ENCODE measurements at regions not wholly inside any gene's neighbourhood (a gene's known extent, or its start where the extent isn't known, plus 50 kb on each side); places are given as distances from the start of the nearest gene placed in this dataset.

- Histone ChIP-seq H3K4me1 (ENCODE audit: insufficient read depth) (peaks cover 28% of the 10 kb centered on the region), H3K79me2 (replicated peaks; ENCODE audit: insufficient read depth) (no peaks in the 10 kb centered on the region), H3F3A (replicated peaks; ENCODE audit: low read depth) (0 out of 2 replicates have a peak, but pooled peaks cover 8% of the 10 kb centered on the region), H3K9me2 (ENCODE audit: insufficient read depth) (no peaks in the 10 kb centered on the region), H3K27me3 (ENCODE audit: insufficient read depth) (no peaks in the 10 kb centered on the region), H3K36me3 (ENCODE audit: insufficient read depth) (no peaks in the 10 kb centered on the region), H3K27ac (ENCODE audit: low read depth) (no peak overlapping the region), H3K4me3 (no peak overlapping the region), H2AFZ (no peak overlapping the region), H3K4me2 (no peak overlapping the region), H4K20me1 (replicated peaks; ENCODE audit: insufficient read depth) (no peaks in the 10 kb centered on the region)
- Mint-ChIP-seq H3K36me3 (ENCODE audit: low read depth) (peaks cover 1% of the 10 kb centered on the region; the same call in 1 of the 3 replicates), H3K4me3 (no peak overlapping the region), H3K27ac (no peak overlapping the region), H3K9me3 (no peaks in the 10 kb centered on the region; the same call in 2 of the 3 replicates), H3K27me3 (ENCODE audit: insufficient read depth, low read depth, poor library complexity) (peaks cover 2% of the 10 kb centered on the region), H3K4me1 (peaks cover 3% of the 10 kb centered on the region)
- ATAC-seq (no peak), DNase-seq (ENCODE audit: low spot score) (no peak)
- TF ChIP-seq, protein P1, sequence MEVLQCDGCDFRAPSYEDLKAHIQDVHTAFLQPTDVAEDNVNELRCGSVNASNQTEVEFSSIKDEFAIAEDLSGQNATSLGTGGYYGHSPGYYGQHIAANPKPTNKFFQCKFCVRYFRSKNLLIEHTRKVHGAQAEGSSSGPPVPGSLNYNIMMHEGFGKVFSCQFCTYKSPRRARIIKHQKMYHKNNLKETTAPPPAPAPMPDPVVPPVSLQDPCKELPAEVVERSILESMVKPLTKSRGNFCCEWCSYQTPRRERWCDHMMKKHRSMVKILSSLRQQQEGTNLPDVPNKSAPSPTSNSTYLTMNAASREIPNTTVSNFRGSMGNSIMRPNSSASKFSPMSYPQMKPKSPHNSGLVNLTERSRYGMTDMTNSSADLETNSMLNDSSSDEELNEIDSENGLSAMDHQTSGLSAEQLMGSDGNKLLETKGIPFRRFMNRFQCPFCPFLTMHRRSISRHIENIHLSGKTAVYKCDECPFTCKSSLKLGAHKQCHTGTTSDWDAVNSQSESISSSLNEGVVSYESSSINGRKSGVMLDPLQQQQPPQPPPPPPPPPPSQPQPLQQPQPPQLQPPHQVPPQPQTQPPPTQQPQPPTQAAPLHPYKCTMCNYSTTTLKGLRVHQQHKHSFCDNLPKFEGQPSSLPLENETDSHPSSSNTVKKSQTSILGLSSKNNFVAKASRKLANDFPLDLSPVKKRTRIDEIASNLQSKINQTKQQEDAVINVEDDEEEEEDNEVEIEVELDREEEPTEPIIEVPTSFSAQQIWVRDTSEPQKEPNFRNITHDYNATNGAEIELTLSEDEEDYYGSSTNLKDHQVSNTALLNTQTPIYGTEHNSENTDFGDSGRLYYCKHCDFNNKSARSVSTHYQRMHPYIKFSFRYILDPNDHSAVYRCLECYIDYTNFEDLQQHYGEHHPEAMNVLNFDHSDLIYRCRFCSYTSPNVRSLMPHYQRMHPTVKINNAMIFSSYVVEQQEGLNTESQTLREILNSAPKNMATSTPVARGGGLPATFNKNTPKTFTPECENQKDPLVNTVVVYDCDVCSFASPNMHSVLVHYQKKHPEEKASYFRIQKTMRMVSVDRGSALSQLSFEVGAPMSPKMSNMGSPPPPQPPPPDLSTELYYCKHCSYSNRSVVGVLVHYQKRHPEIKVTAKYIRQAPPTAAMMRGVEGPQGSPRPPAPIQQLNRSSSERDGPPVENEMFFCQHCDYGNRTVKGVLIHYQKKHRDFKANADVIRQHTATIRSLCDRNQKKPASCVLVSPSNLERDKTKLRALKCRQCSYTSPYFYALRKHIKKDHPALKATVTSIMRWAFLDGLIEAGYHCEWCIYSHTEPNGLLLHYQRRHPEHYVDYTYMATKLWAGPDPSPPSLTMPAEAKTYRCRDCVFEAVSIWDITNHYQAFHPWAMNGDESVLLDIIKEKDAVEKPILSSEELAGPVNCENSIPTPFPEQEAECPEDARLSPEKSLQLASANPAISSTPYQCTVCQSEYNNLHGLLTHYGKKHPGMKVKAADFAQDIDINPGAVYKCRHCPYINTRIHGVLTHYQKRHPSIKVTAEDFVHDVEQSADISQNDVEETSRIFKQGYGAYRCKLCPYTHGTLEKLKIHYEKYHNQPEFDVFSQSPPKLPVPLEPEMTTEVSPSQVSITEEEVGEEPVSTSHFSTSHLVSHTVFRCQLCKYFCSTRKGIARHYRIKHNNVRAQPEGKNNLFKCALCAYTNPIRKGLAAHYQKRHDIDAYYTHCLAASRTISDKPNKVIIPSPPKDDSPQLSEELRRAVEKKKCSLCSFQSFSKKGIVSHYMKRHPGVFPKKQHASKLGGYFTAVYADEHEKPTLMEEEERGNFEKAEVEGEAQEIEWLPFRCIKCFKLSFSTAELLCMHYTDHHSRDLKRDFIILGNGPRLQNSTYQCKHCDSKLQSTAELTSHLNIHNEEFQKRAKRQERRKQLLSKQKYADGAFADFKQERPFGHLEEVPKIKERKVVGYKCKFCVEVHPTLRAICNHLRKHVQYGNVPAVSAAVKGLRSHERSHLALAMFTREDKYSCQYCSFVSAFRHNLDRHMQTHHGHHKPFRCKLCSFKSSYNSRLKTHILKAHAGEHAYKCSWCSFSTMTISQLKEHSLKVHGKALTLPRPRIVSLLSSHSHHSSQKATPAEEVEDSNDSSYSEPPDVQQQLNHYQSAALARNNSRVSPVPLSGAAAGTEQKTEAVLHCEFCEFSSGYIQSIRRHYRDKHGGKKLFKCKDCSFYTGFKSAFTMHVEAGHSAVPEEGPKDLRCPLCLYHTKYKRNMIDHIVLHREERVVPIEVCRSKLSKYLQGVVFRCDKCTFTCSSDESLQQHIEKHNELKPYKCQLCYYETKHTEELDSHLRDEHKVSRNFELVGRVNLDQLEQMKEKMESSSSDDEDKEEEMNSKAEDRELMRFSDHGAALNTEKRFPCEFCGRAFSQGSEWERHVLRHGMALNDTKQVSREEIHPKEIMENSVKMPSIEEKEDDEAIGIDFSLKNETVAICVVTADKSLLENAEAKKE (CRISPR knock-in tag; IDR thresholded peaks at IDR 0.05) = no peak
- no peak for TF ChIP-seq POLR2AphosphoS5 (IDR thresholded peaks at IDR 0.05; ENCODE audit: low read depth)
- no peak for TF ChIP-seq EZH2phosphoT487 (IDR thresholded peaks at IDR 0.05; ENCODE audit: unreplicated experiment)
- TF ChIP-seq CREB1 (CRISPR knock-in tag; IDR thresholded peaks at IDR 0.05; ENCODE audit: low read depth) = no peak
- no peak for TF ChIP-seq ETS1 (IDR thresholded peaks at IDR 0.05)
- TF ChIP-seq, protein P2, sequence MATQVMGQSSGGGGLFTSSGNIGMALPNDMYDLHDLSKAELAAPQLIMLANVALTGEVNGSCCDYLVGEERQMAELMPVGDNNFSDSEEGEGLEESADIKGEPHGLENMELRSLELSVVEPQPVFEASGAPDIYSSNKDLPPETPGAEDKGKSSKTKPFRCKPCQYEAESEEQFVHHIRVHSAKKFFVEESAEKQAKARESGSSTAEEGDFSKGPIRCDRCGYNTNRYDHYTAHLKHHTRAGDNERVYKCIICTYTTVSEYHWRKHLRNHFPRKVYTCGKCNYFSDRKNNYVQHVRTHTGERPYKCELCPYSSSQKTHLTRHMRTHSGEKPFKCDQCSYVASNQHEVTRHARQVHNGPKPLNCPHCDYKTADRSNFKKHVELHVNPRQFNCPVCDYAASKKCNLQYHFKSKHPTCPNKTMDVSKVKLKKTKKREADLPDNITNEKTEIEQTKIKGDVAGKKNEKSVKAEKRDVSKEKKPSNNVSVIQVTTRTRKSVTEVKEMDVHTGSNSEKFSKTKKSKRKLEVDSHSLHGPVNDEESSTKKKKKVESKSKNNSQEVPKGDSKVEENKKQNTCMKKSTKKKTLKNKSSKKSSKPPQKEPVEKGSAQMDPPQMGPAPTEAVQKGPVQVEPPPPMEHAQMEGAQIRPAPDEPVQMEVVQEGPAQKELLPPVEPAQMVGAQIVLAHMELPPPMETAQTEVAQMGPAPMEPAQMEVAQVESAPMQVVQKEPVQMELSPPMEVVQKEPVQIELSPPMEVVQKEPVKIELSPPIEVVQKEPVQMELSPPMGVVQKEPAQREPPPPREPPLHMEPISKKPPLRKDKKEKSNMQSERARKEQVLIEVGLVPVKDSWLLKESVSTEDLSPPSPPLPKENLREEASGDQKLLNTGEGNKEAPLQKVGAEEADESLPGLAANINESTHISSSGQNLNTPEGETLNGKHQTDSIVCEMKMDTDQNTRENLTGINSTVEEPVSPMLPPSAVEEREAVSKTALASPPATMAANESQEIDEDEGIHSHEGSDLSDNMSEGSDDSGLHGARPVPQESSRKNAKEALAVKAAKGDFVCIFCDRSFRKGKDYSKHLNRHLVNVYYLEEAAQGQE (IDR thresholded peaks at IDR 0.05; ENCODE audit: unreplicated experiment) = no peak
- no peak for TF ChIP-seq ZNF331 (CRISPR knock-in tag; IDR thresholded peaks at IDR 0.05; ENCODE audit: low read depth)
- no peak for TF ChIP-seq NANOG (IDR thresholded peaks at IDR 0.05; ENCODE audit: borderline replicate concordance)
- no peak for TF ChIP-seq EZH2 (IDR thresholded peaks at IDR 0.05; ENCODE audit: low read depth, unreplicated experiment)
- no peak for TF ChIP-seq STAT1 (IDR thresholded peaks at IDR 0.05; ENCODE audit: unreplicated experiment)
- no peak for TF ChIP-seq ZNF114 (CRISPR knock-in tag; IDR thresholded peaks at IDR 0.05)
- TF ChIP-seq, protein P3, sequence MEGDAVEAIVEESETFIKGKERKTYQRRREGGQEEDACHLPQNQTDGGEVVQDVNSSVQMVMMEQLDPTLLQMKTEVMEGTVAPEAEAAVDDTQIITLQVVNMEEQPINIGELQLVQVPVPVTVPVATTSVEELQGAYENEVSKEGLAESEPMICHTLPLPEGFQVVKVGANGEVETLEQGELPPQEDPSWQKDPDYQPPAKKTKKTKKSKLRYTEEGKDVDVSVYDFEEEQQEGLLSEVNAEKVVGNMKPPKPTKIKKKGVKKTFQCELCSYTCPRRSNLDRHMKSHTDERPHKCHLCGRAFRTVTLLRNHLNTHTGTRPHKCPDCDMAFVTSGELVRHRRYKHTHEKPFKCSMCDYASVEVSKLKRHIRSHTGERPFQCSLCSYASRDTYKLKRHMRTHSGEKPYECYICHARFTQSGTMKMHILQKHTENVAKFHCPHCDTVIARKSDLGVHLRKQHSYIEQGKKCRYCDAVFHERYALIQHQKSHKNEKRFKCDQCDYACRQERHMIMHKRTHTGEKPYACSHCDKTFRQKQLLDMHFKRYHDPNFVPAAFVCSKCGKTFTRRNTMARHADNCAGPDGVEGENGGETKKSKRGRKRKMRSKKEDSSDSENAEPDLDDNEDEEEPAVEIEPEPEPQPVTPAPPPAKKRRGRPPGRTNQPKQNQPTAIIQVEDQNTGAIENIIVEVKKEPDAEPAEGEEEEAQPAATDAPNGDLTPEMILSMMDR (conservative IDR thresholded peaks at IDR 0.05; ENCODE audit: low read depth in 2 of 2) = no peak
- no peak for TF ChIP-seq JUNB (IDR thresholded peaks at IDR 0.05; ENCODE audit: unreplicated experiment)
These were observed 189.2 kb downstream of the IRX1 start for GRCh38 chr5:3784854-3785253.

Measured in GM23338 (cell line).